Gastrocnemius medialis (tissue), 4 donors: ENCODE measurements at regions not wholly inside any gene's neighbourhood (a gene's known extent, or its start where the extent isn't known, plus 50 kb on each side); places are given as distances from the start of the nearest gene placed in this dataset.

Experiments used
- CTCF ChIP-seq, 5 experiments: fragments of 450-650 bp in 3 of 5; fragments of 200-600 bp in 2 of 5; sonication (generic) in 2 of 5; IDR thresholded peaks in 4 of 5; conservative IDR thresholded peaks in 1 of 5; 1 replicate in 4 of 5; 2 replicates in 1 of 5; pipeline ENCODE4 v1.5.1; 2016 to 2019; ENCODE audit warnings: antibody characterized with exemption in 5 of 5, mild to moderate bottlenecking in 3 of 5, moderate library complexity in 3 of 5
- POLR2A ChIP-seq, 2 donors: fragments of 450-650 bp; IDR thresholded peaks; one replicate each; pipeline ENCODE4 v1.6.1; 2017; ENCODE audit warnings: antibody characterized with exemption in 2 of 2, mild to moderate bottlenecking in 2 of 2, moderate library complexity in 2 of 2

- no peak for TF ChIP-seq POLR2A (IDR thresholded peaks at IDR 0.05)
- no peak for TF ChIP-seq CTCF (IDR thresholded peaks at IDR 0.05 in 4 of 5, conservative IDR thresholded peaks at IDR 0.05 in 1 of 5)
Measured at GRCh38 chr3:146339349-146339748, 88.4 kb upstream of the PLSCR4 start.
